Vagina (tissue), 2 donors: ENCODE measurements at regions not wholly inside any gene's neighbourhood (a gene's known extent, or its start where the extent isn't known, plus 50 kb on each side); places are given as distances from the start of the nearest gene placed in this dataset.

Experiments used
- POLR2A ChIP-seq, 2 donors: fragments of 450-650 bp; IDR thresholded peaks; one replicate each; pipeline ENCODE4 v1.6.1; 2017; ENCODE audit warnings: antibody characterized with exemption in 2 of 2, mild to moderate bottlenecking in 2 of 2, moderate library complexity in 2 of 2
- TF ChIP-seq, protein P1 (sequence below), 3 experiments: fragments of 450-650 bp in 2 of 3; fragments of 200-600 bp in 1 of 3; sonication (generic) in 1 of 3; IDR thresholded peaks; one replicate each; pipeline ENCODE4 v1.5.1; 2017 to 2019; ENCODE audit warnings: antibody characterized with exemption in 3 of 3, mild to moderate bottlenecking in 2 of 3, moderate library complexity in 2 of 3

DNA sequence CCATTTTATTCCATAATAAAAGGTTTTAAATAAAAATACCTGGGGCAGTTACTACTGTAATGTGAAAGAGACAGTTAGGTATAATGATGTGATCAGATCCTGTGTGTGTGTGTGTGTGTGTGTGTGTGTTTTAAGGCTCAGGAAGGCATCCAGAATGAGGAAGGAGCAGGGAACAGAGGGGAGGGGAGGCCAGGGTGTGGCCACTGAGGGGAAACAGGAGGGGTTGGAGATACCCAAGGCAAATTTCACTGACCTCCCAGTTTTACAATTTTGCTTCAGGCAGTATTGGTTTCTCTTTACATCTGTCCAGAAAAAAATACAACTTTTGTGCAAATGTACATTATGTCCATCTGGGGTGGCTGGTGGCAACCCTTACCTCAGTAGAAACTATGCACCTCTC is 163.5 kb upstream of the FBXO11 start:
- TF ChIP-seq, protein P1, sequence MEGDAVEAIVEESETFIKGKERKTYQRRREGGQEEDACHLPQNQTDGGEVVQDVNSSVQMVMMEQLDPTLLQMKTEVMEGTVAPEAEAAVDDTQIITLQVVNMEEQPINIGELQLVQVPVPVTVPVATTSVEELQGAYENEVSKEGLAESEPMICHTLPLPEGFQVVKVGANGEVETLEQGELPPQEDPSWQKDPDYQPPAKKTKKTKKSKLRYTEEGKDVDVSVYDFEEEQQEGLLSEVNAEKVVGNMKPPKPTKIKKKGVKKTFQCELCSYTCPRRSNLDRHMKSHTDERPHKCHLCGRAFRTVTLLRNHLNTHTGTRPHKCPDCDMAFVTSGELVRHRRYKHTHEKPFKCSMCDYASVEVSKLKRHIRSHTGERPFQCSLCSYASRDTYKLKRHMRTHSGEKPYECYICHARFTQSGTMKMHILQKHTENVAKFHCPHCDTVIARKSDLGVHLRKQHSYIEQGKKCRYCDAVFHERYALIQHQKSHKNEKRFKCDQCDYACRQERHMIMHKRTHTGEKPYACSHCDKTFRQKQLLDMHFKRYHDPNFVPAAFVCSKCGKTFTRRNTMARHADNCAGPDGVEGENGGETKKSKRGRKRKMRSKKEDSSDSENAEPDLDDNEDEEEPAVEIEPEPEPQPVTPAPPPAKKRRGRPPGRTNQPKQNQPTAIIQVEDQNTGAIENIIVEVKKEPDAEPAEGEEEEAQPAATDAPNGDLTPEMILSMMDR (IDR thresholded peaks at IDR 0.05), result no peak
- TF ChIP-seq POLR2A (IDR thresholded peaks at IDR 0.05), result no peak
